ENCODE measurements at regions not wholly inside any gene's neighbourhood (a gene's known extent, or its start where the extent isn't known, plus 50 kb on each side); places are given as distances from the start of the nearest gene placed in this dataset.

DNA sequence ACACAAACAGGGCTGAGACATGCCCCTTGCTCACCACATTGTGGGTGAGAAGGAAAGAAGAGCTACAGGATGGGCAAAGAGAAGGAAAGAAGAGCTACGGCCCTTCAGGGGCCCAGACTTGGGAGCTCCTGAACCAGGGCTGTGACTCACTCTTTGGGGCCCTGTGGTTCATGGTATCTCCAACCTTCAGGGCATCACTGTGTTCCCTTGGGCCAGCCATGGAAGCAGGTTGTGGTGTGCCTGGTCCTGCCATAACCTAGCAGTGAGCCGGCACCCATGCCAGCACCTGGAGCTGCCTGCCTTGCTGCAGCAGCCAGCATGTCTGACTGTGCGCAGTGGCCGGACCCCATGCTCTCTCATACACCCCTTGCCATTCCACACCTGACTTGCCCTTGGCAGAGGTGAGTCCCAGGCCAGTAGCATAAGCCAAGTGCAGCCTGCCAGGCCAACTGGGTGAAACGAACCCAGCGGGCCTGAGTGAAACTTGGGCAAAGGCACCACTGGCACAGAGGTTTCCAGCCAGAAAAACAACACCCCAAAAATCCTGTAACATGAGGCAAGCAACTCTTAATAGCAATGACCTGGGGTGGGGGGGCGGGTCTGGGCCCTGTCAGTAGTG is 89.0 kb upstream of the CACUL1 start:
- TF ChIP-seq, protein P1, sequence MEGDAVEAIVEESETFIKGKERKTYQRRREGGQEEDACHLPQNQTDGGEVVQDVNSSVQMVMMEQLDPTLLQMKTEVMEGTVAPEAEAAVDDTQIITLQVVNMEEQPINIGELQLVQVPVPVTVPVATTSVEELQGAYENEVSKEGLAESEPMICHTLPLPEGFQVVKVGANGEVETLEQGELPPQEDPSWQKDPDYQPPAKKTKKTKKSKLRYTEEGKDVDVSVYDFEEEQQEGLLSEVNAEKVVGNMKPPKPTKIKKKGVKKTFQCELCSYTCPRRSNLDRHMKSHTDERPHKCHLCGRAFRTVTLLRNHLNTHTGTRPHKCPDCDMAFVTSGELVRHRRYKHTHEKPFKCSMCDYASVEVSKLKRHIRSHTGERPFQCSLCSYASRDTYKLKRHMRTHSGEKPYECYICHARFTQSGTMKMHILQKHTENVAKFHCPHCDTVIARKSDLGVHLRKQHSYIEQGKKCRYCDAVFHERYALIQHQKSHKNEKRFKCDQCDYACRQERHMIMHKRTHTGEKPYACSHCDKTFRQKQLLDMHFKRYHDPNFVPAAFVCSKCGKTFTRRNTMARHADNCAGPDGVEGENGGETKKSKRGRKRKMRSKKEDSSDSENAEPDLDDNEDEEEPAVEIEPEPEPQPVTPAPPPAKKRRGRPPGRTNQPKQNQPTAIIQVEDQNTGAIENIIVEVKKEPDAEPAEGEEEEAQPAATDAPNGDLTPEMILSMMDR (IDR thresholded peaks at IDR 0.05; ENCODE audit: low read depth, low read length, missing control alignments) = no peak
- H3K4me3 ChIP-seq (replicated peaks; ENCODE audit: low read depth, low read length) = no peak overlapping the region
- DNase-seq (ENCODE audit: extremely low read depth, low read depth) = no peak

DNA sequence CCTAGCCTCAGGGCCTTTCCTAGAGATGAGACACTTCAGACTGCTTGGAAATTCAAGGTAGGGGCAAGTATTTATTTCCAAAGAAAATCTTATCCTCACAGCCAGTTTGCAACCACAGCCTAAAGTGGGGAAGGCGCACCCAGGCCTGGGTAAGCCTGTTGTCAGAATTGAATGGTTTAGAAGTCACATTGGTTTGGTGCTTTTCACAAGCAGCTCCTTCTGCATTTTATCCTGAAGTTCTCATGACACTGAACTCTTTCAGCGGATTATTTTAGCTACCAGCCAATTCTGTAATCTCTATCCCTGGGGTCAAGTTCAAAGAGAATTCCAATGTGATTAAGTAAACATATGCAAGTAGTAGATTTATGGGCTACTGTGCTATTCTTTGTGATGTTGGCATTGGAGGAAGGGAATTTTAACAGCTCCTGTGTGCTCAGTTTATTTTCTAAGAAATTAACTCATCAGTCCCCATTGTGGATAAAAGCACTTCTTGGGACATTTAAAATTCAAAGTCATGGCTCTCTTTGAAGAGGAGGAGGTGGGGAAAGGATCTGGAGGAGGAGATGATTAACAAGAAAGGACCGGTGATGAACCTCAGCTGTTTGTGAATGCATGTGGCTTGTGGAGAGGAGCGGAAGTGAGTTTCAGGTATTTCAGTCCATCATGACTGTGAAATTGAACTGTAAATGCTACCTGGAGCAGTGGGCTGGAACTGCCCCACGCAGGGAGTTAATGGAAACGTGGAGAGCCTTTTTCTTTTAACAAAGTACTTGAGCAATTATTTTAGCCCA is 90.2 kb upstream of the CACUL1 start:
- no peak for DNase-seq (ENCODE audit: extremely low read depth, low read depth)

DNA sequence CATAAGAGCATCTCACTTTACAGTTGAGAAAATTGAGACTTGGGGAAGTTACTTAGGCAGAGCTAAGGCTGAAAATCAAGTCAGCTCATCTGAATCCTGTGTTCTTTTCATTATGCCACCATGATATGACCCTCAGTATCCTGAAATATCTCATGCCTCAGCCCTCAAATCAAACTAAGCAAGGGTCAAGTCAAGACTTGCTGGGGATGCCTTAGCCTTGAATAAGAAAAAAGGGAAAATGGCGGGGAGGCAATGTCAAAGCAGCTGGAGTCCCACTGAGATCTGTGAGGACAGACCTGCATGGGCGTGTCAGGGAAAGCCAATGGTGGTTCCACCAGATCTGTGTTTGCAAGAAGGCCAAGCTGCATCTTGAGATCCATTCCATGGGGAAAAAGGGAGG is 91.0 kb upstream of the CACUL1 start:
- H3K4me3 ChIP-seq (replicated peaks; ENCODE audit: low read depth, low read length) = no peak overlapping the region
- no peak for DNase-seq (ENCODE audit: extremely low read depth, low read depth)
- TF ChIP-seq, protein P1 (IDR thresholded peaks at IDR 0.05; ENCODE audit: low read depth, low read length, missing control alignments) = no peak

More for the DNA sequence above, 90.2 kb upstream of the CACUL1 start:
- TF ChIP-seq, protein P1 (IDR thresholded peaks at IDR 0.05; ENCODE audit: low read depth, low read length, missing control alignments) = no peak
- H3K4me3 ChIP-seq (replicated peaks; ENCODE audit: low read depth, low read length) = no peak overlapping the region

DNA sequence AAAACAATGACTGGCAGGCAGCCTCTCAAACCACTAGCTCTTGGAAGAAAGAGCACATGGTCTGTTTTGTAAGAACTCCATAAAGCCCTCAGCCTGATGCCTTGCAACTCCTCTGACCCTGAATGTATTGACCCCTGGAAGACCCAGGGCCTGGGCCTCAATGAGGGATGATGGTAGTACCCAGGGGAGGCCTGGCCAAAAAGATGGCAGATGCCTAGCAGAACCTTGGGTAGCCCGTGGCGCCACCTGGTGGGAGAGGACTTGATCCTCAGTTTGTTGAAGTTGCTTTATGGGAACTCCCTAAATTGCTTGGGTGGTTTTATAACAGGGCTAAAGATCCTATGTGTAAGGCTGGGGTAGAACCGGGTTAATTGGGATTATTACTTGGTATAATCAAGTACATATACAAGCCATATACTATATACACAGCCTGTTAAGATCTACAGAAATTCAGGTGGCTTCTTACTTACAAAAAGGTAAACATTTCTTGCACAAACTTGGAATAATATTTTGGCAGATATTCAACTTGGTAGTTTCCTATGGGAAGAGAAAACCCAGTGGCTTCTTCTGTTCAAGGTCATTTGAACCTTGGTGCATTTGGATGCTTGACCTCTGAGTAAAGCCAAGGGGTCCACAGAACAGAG is 95.8 kb upstream of the CACUL1 start:
- no peak for DNase-seq (ENCODE audit: extremely low read depth, low read depth)
- no peak overlapping the region for H3K4me3 ChIP-seq (replicated peaks; ENCODE audit: low read depth, low read length)
- TF ChIP-seq, protein P1 (IDR thresholded peaks at IDR 0.05; ENCODE audit: low read depth, low read length, missing control alignments) = peak; percentile 85

DNA sequence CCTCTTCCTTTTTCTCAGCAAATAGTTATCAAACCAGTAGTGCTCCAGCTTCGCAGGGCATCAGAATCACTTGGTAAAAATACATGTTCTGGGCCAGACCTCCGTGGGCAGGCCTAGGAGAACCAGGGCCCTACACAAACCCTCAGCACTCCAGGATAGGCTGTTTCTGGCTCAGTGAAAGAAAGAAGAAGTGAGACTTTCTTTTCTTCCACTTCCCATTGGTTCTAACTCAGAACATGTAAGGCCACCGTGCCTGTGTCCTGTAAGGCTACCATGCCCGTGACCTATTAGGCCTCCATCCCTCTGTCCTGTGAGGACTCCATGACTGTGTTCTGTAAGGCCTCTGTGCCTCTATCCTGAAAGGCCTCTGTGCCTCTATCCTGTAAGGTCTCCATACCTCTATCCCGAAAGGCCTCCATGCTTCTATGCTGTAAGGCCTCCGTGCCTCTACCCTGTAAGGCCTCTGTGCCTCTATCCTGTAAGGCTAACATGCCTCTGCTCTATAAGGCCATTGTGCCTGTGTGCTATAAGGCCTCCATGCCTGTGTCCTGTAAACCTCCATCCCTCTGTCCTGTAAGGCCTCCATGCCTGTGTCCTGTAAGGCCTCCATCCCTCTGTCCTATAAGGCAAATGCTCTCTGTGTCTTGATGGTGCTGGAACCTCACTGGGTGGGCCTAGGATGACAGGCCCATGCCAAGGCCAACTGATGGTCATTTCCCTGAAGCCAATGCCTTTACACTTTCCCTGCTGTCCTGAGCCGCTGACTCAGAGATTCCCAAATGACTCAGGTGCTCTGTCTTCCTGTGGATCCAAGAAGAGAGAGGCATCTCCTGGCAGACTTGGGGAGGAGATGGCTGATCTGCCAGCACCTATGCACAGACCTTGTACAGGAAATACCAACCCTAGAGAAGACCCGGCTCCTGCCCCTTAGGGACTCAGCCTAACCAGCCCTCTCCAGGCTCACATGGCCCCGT is 96.6 kb upstream of the CACUL1 start:
- H3K4me3 ChIP-seq (replicated peaks; ENCODE audit: low read depth, low read length) = no peak overlapping the region
- TF ChIP-seq, protein P1 (IDR thresholded peaks at IDR 0.05; ENCODE audit: low read depth, low read length, missing control alignments) = no peak
- no peak for DNase-seq (ENCODE audit: extremely low read depth, low read depth)

DNA sequence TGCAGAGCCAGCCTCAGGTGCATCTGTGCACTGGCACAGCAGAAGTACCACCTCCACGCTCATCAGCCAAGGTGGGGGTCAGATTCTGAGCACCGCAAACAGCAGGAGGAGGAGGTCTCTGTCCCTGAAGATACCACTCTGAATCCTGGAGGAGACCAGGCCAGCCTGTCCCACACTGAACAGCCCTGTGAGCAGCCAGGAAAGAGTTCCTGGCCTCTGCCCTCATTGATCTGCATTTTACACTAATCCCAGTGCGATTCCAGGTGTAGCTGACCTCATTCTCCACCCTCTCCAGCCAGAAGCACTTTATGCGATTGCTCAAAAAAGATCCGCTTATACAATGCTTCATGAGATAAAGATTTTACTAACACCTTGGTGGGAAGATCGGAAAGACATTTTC is 99.1 kb upstream of the CACUL1 start:
- H3K4me3 ChIP-seq (replicated peaks; ENCODE audit: low read depth, low read length) = no peak overlapping the region
- DNase-seq (ENCODE audit: extremely low read depth, low read depth) = no peak
- TF ChIP-seq, protein P1 (IDR thresholded peaks at IDR 0.05; ENCODE audit: low read depth, low read length, missing control alignments) = no peak

Measured in HFF-Myc (cell line).